Activated CD4-positive, alpha-beta memory T cell treated with anti-CD3 and anti-CD28 coated beads, Interleukin-2, amount 10 ng/mL, durations not matched to agents 7 days and 5 days (primary cell): ENCODE measurements at regions not wholly inside any gene's neighbourhood (a gene's known extent, or its start where the extent isn't known, plus 50 kb on each side); places are given as distances from the start of the nearest gene placed in this dataset.

Source experiments
- CTCF ChIA-PET: fragments of 350-600 bp; sonication (Branson Sonifier 250); formaldehyde crosslinking; loops from one replicate; lab custom pipeline; 2021; ENCODE audit warnings: antibody characterized with exemption, inconsistent platforms; lab: Charles Lee
- POLR2A ChIA-PET: fragments of 350-600 bp; sonication (Branson Sonifier 250); formaldehyde crosslinking; loops from one replicate; lab custom pipeline; 2021; ENCODE audit warnings: antibody characterized with exemption; lab: Charles Lee
- DNase-seq: peaks from one replicate; pipeline ENCODE4 v3.0.0-alpha.2; 2020
- H3K27ac Mint-ChIP-seq: one replicate; pipeline ENCODE4 v1.8.0; 2021; ENCODE audit warnings: mild to moderate bottlenecking, mixed read lengths
- H3K27me3 Mint-ChIP-seq: one replicate; pipeline ENCODE4 v1.8.0; 2021; ENCODE audit warnings: mixed read lengths
- H3K36me3 Mint-ChIP-seq: one replicate; pipeline ENCODE4 v1.8.0; 2021; ENCODE audit warnings: low read depth, mixed read lengths
- H3K4me1 Mint-ChIP-seq: one replicate; pipeline ENCODE4 v1.8.0; 2021; ENCODE audit warnings: mixed read lengths
- H3K4me3 Mint-ChIP-seq: one replicate; pipeline ENCODE4 v1.8.0; 2021; ENCODE audit warnings: mild to moderate bottlenecking, mixed read lengths
- H3K9me3 Mint-ChIP-seq: one replicate; pipeline ENCODE4 v1.8.0; 2021; ENCODE audit warnings: mixed read lengths

- POLR2A ChIA-PET, result no interaction called here
- H3K36me3 Mint-ChIP-seq, result no peaks in the 10 kb centered on the region
- no peak overlapping the region for H3K27ac Mint-ChIP-seq
- CTCF ChIA-PET, result no interaction called here
- no peak for DNase-seq
- H3K4me3 Mint-ChIP-seq, result no peak overlapping the region
- H3K4me1 Mint-ChIP-seq, result no peaks in the 10 kb centered on the region
- H3K9me3 Mint-ChIP-seq, result peaks cover 10% of the 10 kb centered on the region
- no peaks in the 10 kb centered on the region for H3K27me3 Mint-ChIP-seq
Measured at GRCh38 chr18:6629635-6630140, 99.8 kb upstream of the ARHGAP28 start.

- CTCF ChIA-PET, result no interaction called here
- H3K27me3 Mint-ChIP-seq, result no peaks in the 10 kb centered on the region
Measured at GRCh38 chr18:6633310-6633709, 96.2 kb upstream of the ARHGAP28 start.

GRCh38 chr18:6636091-6636490, 93.4 kb upstream of the ARHGAP28 start:
- Mint-ChIP-seq H3K4me1 (no peaks in the 10 kb centered on the region), H3K27ac (no peak overlapping the region), H3K4me3 (no peak overlapping the region), H3K27me3 (no peaks in the 10 kb centered on the region), H3K36me3 (no peaks in the 10 kb centered on the region), H3K9me3 (peaks cover 10% of the 10 kb centered on the region)
- no peak for DNase-seq
- CTCF ChIA-PET, result no interaction called here
- POLR2A ChIA-PET, result no interaction called here

More at GRCh38 chr18:6633310-6633709, 96.2 kb upstream of the ARHGAP28 start:
- POLR2A ChIA-PET, result no interaction called here
- H3K4me1 Mint-ChIP-seq, result no peaks in the 10 kb centered on the region
- no peaks in the 10 kb centered on the region for H3K36me3 Mint-ChIP-seq
- no peak for DNase-seq
- H3K4me3 Mint-ChIP-seq, result no peak overlapping the region
- H3K27ac Mint-ChIP-seq, result no peak overlapping the region
- peaks cover 12% of the 10 kb centered on the region for H3K9me3 Mint-ChIP-seq

- no peak overlapping the region for H3K4me3 Mint-ChIP-seq
- H3K36me3 Mint-ChIP-seq, result no peaks in the 10 kb centered on the region
- no peaks in the 10 kb centered on the region for H3K4me1 Mint-ChIP-seq
- H3K27ac Mint-ChIP-seq, result no peak overlapping the region
- DNase-seq, result no peak
- peaks cover 6% of the 10 kb centered on the region for H3K9me3 Mint-ChIP-seq
- H3K27me3 Mint-ChIP-seq, result no peaks in the 10 kb centered on the region
- POLR2A ChIA-PET, result no interaction called here
- CTCF ChIA-PET, result no interaction called here
Measured at GRCh38 chr18:6638447-6638846, 91.1 kb upstream of the ARHGAP28 start.

- no peak overlapping the region for H3K27ac Mint-ChIP-seq
- no peaks in the 10 kb centered on the region for H3K27me3 Mint-ChIP-seq
- CTCF ChIA-PET, result no interaction called here
- no peak overlapping the region for H3K4me3 Mint-ChIP-seq
- no peaks in the 10 kb centered on the region for H3K36me3 Mint-ChIP-seq
- H3K4me1 Mint-ChIP-seq, result no peaks in the 10 kb centered on the region
- POLR2A ChIA-PET, result no interaction called here
- H3K9me3 Mint-ChIP-seq, result peaks cover 2% of the 10 kb centered on the region
- no peak for DNase-seq
Measured at GRCh38 chr18:6639305-6639704, 90.2 kb upstream of the ARHGAP28 start.

GRCh38 chr18:6644836-6645627, 84.5 kb upstream of the ARHGAP28 start:
- Mint-ChIP-seq H3K4me3 (no peak overlapping the region), H3K4me1 (no peaks in the 10 kb centered on the region), H3K27ac (no peak overlapping the region), H3K27me3 (no peaks in the 10 kb centered on the region), H3K36me3 (no peaks in the 10 kb centered on the region), H3K9me3 (peaks cover 3% of the 10 kb centered on the region)
- CTCF ChIA-PET, result no interaction called here
- POLR2A ChIA-PET, result no interaction called here
- no peak for DNase-seq

GRCh38 chr18:6646801-6647200, 82.7 kb upstream of the ARHGAP28 start:
- Mint-ChIP-seq H3K27ac (no peak overlapping the region), H3K4me3 (no peak overlapping the region), H3K9me3 (peaks cover 3% of the 10 kb centered on the region), H3K27me3 (no peaks in the 10 kb centered on the region), H3K36me3 (no peaks in the 10 kb centered on the region), H3K4me1 (no peaks in the 10 kb centered on the region)
- ChIA-PET POLR2A (no interaction called here), CTCF (no interaction called here)
- no peak for DNase-seq

GRCh38 chr18:6648581-6648980, 80.9 kb upstream of the ARHGAP28 start:
- H3K27me3 Mint-ChIP-seq, result no peaks in the 10 kb centered on the region

GRCh38 chr18:6649421-6650126, 79.9 kb upstream of the ARHGAP28 start:
- Mint-ChIP-seq H3K4me1 (no peaks in the 10 kb centered on the region), H3K27me3 (no peaks in the 10 kb centered on the region), H3K27ac (no peak overlapping the region), H3K4me3 (no peak overlapping the region), H3K36me3 (no peaks in the 10 kb centered on the region), H3K9me3 (peaks cover 10% of the 10 kb centered on the region)
- POLR2A ChIA-PET, result no interaction called here
- no peak for DNase-seq
- CTCF ChIA-PET, result no interaction called here

More at GRCh38 chr18:6648581-6648980, 80.9 kb upstream of the ARHGAP28 start:
- no peaks in the 10 kb centered on the region for H3K36me3 Mint-ChIP-seq
- no peaks in the 10 kb centered on the region for H3K4me1 Mint-ChIP-seq
- H3K9me3 Mint-ChIP-seq, result peaks cover 6% of the 10 kb centered on the region
- no peak overlapping the region for H3K27ac Mint-ChIP-seq
- H3K4me3 Mint-ChIP-seq, result no peak overlapping the region
- ChIA-PET CTCF (no interaction called here), POLR2A (no interaction called here)
- DNase-seq, result no peak

GRCh38 chr18:6650127-6650507, 79.4 kb upstream of the ARHGAP28 start:
- ChIA-PET POLR2A (no interaction called here), CTCF (no interaction called here)
- DNase-seq, result no peak
- H3K4me3 Mint-ChIP-seq, result no peak overlapping the region
- H3K36me3 Mint-ChIP-seq, result no peaks in the 10 kb centered on the region
- no peak overlapping the region for H3K27ac Mint-ChIP-seq
- no peaks in the 10 kb centered on the region for H3K4me1 Mint-ChIP-seq
- H3K27me3 Mint-ChIP-seq, result no peaks in the 10 kb centered on the region
- H3K9me3 Mint-ChIP-seq, result peaks cover 10% of the 10 kb centered on the region

GRCh38 chr18:6650747-6651146, 78.8 kb upstream of the ARHGAP28 start:
- Mint-ChIP-seq H3K27ac (no peak overlapping the region), H3K9me3 (peaks cover 16% of the 10 kb centered on the region), H3K4me3 (no peak overlapping the region), H3K27me3 (no peaks in the 10 kb centered on the region), H3K36me3 (no peaks in the 10 kb centered on the region), H3K4me1 (no peaks in the 10 kb centered on the region)
- CTCF ChIA-PET, result no interaction called here
- no peak for DNase-seq
- POLR2A ChIA-PET, result no interaction called here

GRCh38 chr18:6652098-6652497, 77.4 kb upstream of the ARHGAP28 start:
- Mint-ChIP-seq H3K9me3 (peaks cover 19% of the 10 kb centered on the region), H3K4me1 (no peaks in the 10 kb centered on the region), H3K36me3 (no peaks in the 10 kb centered on the region), H3K4me3 (no peak overlapping the region), H3K27ac (no peak overlapping the region), H3K27me3 (no peaks in the 10 kb centered on the region)
- DNase-seq, result no peak
- CTCF ChIA-PET, result no interaction called here
- POLR2A ChIA-PET, result no interaction called here

GRCh38 chr18:6653880-6654279, 75.6 kb upstream of the ARHGAP28 start:
- Mint-ChIP-seq H3K9me3 (peaks cover 19% of the 10 kb centered on the region), H3K27me3 (no peaks in the 10 kb centered on the region), H3K4me1 (no peaks in the 10 kb centered on the region), H3K27ac (no peak overlapping the region), H3K36me3 (no peaks in the 10 kb centered on the region), H3K4me3 (no peak overlapping the region)
- DNase-seq, result no peak
- ChIA-PET CTCF (no interaction called here), POLR2A (no interaction called here)
